ENCODE measurements at regions not wholly inside any gene's neighbourhood (a gene's known extent, or its start where the extent isn't known, plus 50 kb on each side); places are given as distances from the start of the nearest gene placed in this dataset.
A peak's percentile ranks its signal among the peaks of the same experiment; 100 is the strongest.

DNA sequence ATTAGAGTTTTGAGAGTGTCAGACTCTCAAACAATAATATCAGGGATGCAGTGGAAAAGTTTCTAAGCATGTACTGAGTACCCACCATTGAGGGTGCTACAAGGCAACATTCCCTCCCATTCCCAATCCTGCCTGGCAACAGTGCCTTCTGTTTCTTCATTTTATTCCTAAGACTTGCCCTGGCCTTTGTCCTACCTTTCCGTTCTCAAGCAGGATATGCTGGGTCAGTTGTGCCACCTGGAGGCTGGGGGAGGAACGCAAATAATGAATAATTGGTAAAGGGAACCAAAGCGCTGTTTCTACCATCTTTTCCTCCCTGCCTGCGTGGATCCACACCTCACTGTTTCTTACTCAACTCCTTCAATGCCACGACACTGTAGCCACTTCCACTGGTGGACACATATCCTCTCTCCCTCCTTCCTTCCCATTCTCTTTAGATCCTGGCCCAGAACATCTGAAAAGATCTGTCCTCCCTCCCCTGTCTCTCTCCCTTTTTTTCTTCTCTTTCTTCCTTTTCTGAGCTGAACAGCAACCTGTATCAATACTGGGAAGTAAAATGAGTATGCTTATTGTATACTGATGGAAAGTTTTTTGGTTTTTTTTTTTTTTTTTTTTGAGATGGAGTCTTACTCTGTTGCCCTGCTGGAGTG lies 149.5 kb downstream of the C9orf152 start:
- DNase-seq (ENCODE audit: low read depth, low spot score): peak; percentile 47
- H3K4me3 ChIP-seq (ENCODE audit: insufficient read length, low read depth): no peak overlapping the region
- H3K9ac ChIP-seq (ENCODE audit: insufficient read length, low read depth): no peak overlapping the region
- H3K36me3 ChIP-seq (ENCODE audit: insufficient read depth, insufficient read length, low read length): peaks cover 45% of the 10 kb centered on the region
- no peaks in the 10 kb centered on the region for H3K4me1 ChIP-seq (ENCODE audit: insufficient read depth, insufficient read length)
- no peaks in the 10 kb centered on the region for H3K9me3 ChIP-seq (ENCODE audit: insufficient read depth, low read length)
- TF ChIP-seq YY1 (IDR thresholded peaks at IDR 0.05; ENCODE audit: insufficient read depth, insufficient read length) (no peak), SUZ12 (IDR thresholded peaks at IDR 0.05; ENCODE audit: extremely low read depth, insufficient read depth, insufficient read length) (no peak), ZNF274 (IDR thresholded peaks at IDR 0.05; ENCODE audit: low read depth, low read length) (no peak)
- H3K27me3 ChIP-seq (ENCODE audit: insufficient read depth, insufficient read length): no peaks in the 10 kb centered on the region

DNA sequence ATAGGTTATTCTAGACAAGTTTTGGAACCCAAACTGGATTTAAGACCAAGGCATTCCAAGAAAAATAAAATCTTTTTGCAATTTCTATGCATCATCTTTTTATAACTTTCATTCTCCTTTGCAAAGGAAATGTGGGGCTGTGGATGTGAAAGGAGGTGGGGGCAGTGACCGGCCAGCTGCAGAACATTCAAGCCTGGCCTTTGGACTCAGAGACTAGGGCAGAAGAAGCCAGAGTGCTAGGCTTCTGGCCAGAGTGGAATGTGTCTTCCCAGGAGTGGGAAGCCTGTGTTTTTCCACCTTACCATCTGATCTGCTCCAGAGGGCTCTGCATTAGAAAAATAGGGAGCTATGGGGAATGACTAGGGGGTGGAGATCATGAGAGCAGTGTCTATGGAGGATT lies 148.5 kb downstream of the C9orf152 start:
- Histone ChIP-seq H3K36me3 (ENCODE audit: insufficient read depth, insufficient read length, low read length) (peaks cover 51% of the 10 kb centered on the region), H3K9me3 (ENCODE audit: insufficient read depth, low read length) (no peaks in the 10 kb centered on the region), H3K9ac (ENCODE audit: insufficient read length, low read depth) (no peak overlapping the region), H3K4me1 (ENCODE audit: insufficient read depth, insufficient read length) (peaks cover 2% of the 10 kb centered on the region), H3K4me3 (ENCODE audit: insufficient read length, low read depth) (no peak overlapping the region), H3K27me3 (ENCODE audit: insufficient read depth, insufficient read length) (no peaks in the 10 kb centered on the region)
- TF ChIP-seq SUZ12 (IDR thresholded peaks at IDR 0.05; ENCODE audit: extremely low read depth, insufficient read depth, insufficient read length) (no peak), YY1 (IDR thresholded peaks at IDR 0.05; ENCODE audit: insufficient read depth, insufficient read length) (no peak), ZNF274 (IDR thresholded peaks at IDR 0.05; ENCODE audit: low read depth, low read length) (no peak)
- no peak for DNase-seq (ENCODE audit: low read depth, low spot score)

DNA sequence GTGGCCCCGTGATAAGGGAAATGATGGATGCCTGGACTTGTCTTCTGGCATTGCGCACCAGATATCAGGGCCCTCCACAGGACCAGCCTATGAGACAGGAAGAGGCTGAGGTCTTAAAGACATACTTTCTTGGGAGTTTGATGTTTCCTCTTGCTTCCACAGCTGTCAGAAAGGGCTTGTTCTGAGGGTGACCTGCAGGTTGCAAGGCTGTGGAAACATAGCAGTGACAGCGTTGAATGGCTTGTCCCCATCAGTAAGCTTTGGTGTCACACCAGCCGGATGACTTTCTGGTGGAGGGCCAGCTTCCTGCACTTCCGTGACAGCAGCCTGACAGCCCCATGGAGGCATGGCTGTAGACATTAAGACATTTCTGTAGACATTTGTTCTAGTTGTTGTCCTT lies 143.2 kb downstream of the C9orf152 start:
- Histone ChIP-seq H3K9ac (ENCODE audit: insufficient read length, low read depth) (no peak overlapping the region), H3K36me3 (ENCODE audit: insufficient read depth, insufficient read length, low read length) (peaks cover 38% of the 10 kb centered on the region), H3K4me1 (ENCODE audit: insufficient read depth, insufficient read length) (peaks cover 3% of the 10 kb centered on the region), H3K27me3 (ENCODE audit: insufficient read depth, insufficient read length) (no peaks in the 10 kb centered on the region), H3K9me3 (ENCODE audit: insufficient read depth, low read length) (no peaks in the 10 kb centered on the region), H3K4me3 (ENCODE audit: insufficient read length, low read depth) (no peak overlapping the region)
- DNase-seq (ENCODE audit: low read depth, low spot score): no peak
- no peak for TF ChIP-seq YY1 (IDR thresholded peaks at IDR 0.05; ENCODE audit: insufficient read depth, insufficient read length)
- no peak for TF ChIP-seq ZNF274 (IDR thresholded peaks at IDR 0.05; ENCODE audit: low read depth, low read length)
- TF ChIP-seq SUZ12 (IDR thresholded peaks at IDR 0.05; ENCODE audit: extremely low read depth, insufficient read depth, insufficient read length): no peak

DNA sequence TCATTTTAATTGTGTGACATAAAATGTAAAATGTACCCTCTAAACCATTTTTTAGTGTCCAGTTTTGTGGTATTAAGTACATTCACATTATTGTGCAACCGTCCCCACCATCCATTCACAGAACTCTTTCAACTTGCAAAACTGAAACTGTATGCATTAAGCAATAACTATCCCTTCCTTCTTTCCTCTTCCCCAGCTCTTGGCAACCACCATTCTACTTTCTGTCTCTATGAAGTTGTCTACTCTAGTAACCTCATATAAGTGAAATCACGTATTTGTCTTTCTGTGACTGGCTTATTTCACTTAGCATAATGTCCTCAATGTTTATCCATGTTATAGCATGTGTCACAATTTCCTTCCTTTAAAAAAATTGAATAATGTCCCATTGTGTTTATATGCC lies 142.4 kb downstream of the C9orf152 start:
- no peak for DNase-seq (ENCODE audit: low read depth, low spot score)
- Histone ChIP-seq H3K4me1 (ENCODE audit: insufficient read depth, insufficient read length) (peaks cover 3% of the 10 kb centered on the region), H3K9me3 (ENCODE audit: insufficient read depth, low read length) (no peaks in the 10 kb centered on the region), H3K4me3 (ENCODE audit: insufficient read length, low read depth) (no peak overlapping the region), H3K36me3 (ENCODE audit: insufficient read depth, insufficient read length, low read length) (peaks cover 37% of the 10 kb centered on the region), H3K9ac (ENCODE audit: insufficient read length, low read depth) (no peak overlapping the region), H3K27me3 (ENCODE audit: insufficient read depth, insufficient read length) (no peaks in the 10 kb centered on the region)
- no peak for TF ChIP-seq ZNF274 (IDR thresholded peaks at IDR 0.05; ENCODE audit: low read depth, low read length)
- no peak for TF ChIP-seq SUZ12 (IDR thresholded peaks at IDR 0.05; ENCODE audit: extremely low read depth, insufficient read depth, insufficient read length)
- no peak for TF ChIP-seq YY1 (IDR thresholded peaks at IDR 0.05; ENCODE audit: insufficient read depth, insufficient read length)

DNA sequence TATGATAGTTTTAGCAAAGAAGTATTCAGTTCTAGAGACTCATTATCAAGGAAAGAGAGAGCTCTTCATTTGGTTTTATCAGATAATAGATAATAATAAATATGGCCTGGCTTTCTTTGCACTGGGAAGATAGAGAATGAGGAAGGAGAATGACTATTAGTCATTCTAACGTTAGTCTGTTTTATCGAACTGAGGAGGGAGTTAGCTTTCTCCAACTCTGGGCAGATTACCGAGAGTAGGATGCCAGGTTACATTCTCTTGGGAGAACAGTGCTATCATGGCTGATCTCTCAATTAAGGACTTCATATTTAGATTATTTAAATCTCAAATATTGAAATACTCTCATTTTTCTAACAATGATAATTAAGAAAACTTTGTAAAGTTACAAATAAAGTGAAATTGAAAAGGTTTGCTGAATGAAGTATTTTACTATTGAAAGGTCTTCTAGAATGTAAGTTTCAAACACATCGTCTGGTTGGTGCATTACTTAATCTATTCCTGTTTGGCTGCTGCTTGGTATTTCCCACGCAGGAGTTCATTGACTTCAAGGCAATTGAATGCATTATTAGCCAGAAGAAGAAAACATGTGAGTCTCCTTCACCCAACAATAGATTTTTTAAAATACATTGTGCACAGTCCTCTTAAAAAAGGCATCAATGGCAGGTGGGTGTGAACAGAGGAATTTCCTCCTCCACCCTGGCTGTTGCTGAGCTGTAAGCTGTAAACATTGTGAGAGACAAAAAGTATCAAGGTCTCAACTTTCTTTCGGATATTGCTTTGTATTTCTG lies 140.8 kb downstream of the C9orf152 start:
- Histone ChIP-seq H3K36me3 (ENCODE audit: insufficient read depth, insufficient read length, low read length) (peaks cover 33% of the 10 kb centered on the region), H3K9ac (ENCODE audit: insufficient read length, low read depth) (no peak overlapping the region), H3K9me3 (ENCODE audit: insufficient read depth, low read length) (no peaks in the 10 kb centered on the region), H3K27me3 (ENCODE audit: insufficient read depth, insufficient read length) (no peaks in the 10 kb centered on the region), H3K4me3 (ENCODE audit: insufficient read length, low read depth) (no peak overlapping the region), H3K4me1 (ENCODE audit: insufficient read depth, insufficient read length) (peaks cover 3% of the 10 kb centered on the region)
- no peak for DNase-seq (ENCODE audit: low read depth, low spot score)
- TF ChIP-seq YY1 (IDR thresholded peaks at IDR 0.05; ENCODE audit: insufficient read depth, insufficient read length) (no peak), SUZ12 (IDR thresholded peaks at IDR 0.05; ENCODE audit: extremely low read depth, insufficient read depth, insufficient read length) (no peak), ZNF274 (IDR thresholded peaks at IDR 0.05; ENCODE audit: low read depth, low read length) (no peak)

DNA sequence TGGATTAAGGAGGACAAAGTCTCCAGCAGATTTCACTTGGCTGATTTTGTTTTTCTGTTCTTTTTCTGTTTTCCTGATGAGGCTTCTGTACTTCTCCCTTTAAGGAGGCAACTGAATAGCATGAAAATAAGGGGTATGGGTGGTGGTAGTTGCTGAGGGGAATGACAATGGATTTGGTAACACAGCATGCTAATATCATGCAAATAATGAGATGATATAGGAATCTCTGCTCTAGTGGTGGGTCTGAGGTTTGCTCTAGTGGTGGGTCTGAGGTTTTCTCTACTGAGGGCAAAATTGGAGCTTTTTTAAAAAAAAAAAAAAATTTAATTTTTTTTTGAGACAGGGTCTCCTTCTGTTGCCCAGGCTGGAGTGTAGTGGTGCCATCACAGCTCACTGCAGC lies 139.7 kb downstream of the C9orf152 start:
- Histone ChIP-seq H3K4me3 (ENCODE audit: insufficient read length, low read depth) (no peak overlapping the region), H3K27me3 (ENCODE audit: insufficient read depth, insufficient read length) (no peaks in the 10 kb centered on the region), H3K9me3 (ENCODE audit: insufficient read depth, low read length) (no peaks in the 10 kb centered on the region), H3K9ac (ENCODE audit: insufficient read length, low read depth) (no peak overlapping the region), H3K4me1 (ENCODE audit: insufficient read depth, insufficient read length) (peaks cover 5% of the 10 kb centered on the region), H3K36me3 (ENCODE audit: insufficient read depth, insufficient read length, low read length) (peaks cover 39% of the 10 kb centered on the region)
- no peak for DNase-seq (ENCODE audit: low read depth, low spot score)
- no peak for TF ChIP-seq ZNF274 (IDR thresholded peaks at IDR 0.05; ENCODE audit: low read depth, low read length)
- TF ChIP-seq SUZ12 (IDR thresholded peaks at IDR 0.05; ENCODE audit: extremely low read depth, insufficient read depth, insufficient read length): no peak
- no peak for TF ChIP-seq YY1 (IDR thresholded peaks at IDR 0.05; ENCODE audit: insufficient read depth, insufficient read length)

Data from NT2/D1 (cell line).